CD4-positive, alpha-beta T cell treated with Interleukin-10 for 1 hour (primary cell): ENCODE measurements at regions not wholly inside any gene's neighbourhood (a gene's known extent, or its start where the extent isn't known, plus 50 kb on each side); places are given as distances from the start of the nearest gene placed in this dataset.

Source experiments
- DNase-seq: peaks from one replicate; pipeline ENCODE4 v3.0.0-alpha.2; 2020

DNA sequence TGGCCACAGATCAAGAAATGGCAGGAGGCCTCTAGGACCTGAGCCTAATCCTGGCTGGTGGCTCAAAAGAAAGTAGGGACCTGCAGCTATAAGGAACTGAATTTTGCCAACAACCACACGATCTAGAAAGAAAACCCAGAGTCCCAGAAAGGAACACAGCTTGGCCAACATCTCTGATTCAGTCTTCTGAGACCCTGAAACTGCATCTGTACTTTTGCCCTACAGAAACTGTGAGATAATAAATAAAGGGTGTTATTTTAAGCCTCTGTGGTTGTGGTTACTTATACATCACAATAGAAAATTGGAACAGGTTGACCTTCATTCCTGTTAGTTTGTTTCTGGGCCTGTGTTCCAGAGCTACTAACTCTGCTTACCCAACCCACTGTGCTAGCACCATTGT is 356.8 kb upstream of the ST6GAL2 start:
- no peak for DNase-seq

DNA sequence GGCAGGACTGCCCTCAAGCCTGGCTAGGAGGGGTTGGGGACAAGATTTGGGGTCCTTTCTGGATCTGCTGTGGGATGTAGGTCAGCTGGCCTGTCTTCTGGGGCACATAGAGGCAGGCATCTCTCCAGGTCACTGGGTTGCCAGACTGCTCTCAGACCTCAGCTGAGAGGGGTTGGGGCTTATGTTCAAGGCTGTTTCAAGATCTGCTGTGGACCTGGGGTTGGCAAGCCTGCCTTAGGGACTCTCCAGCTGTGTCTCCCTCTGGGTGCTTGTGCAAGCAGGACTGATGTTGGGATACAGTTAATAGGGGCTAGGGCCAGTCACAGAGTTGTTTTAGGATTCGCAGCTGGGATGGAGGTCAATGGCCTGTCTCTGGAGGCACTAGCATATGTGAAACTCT is 363.0 kb upstream of the ST6GAL2 start:
- DNase-seq, result no peak

GRCh38 chr2:107255744-107256143 is 369.8 kb upstream of the ST6GAL2 start:
- no peak for DNase-seq

GRCh38 chr2:107258531-107259407 is 372.8 kb upstream of the ST6GAL2 start:
- DNase-seq, result no peak

- DNase-seq, result no peak
These were observed 373.6 kb upstream of the ST6GAL2 start for GRCh38 chr2:107259408-107260195.

DNA sequence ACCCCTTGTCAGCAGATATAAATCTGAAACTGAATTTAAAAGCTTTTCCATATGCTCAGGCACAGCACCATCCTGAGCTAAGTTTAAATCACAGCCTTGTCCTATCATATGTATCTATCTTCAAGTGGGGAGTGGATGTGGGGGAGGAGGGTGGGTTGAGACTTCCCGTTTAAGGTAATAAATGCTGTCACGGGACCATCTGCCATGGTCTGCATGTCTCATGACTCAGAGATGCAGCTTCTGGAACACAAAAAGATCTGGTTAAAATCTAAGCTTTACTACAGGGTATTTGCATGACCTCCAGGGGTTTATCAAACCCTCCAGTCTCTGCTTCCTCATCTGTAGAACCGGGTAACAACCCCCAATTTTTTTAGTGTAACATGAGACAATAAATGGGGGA is 377.7 kb upstream of the ST6GAL2 start:
- no peak for DNase-seq

GRCh38 chr2:107264184-107264583 is 378.2 kb upstream of the ST6GAL2 start:
- no peak for DNase-seq

DNA sequence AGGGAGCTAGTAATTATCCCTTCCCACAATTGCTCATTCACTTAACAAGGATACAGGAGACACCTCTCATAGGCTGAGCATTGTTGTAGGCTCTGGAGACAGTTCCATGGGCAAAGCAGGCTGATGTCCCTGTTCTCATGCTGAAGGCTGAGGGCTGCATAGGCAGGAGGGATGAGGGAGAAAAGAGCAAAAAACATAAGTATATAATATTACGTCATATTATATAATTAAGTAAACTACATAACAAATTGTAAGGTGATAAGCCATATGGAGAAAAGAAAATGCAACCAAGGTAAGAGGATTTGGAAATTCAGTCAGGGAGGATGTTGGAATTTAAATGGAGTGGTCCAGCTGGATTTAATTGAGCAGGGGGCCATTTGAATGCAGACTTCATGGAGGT is 380.6 kb upstream of the ST6GAL2 start:
- no peak for DNase-seq

- no peak for DNase-seq
These were observed 381.1 kb upstream of the ST6GAL2 start for GRCh38 chr2:107267086-107267485.

GRCh38 chr2:107276034-107276433 is 390.1 kb upstream of the ST6GAL2 start:
- no peak for DNase-seq

DNA sequence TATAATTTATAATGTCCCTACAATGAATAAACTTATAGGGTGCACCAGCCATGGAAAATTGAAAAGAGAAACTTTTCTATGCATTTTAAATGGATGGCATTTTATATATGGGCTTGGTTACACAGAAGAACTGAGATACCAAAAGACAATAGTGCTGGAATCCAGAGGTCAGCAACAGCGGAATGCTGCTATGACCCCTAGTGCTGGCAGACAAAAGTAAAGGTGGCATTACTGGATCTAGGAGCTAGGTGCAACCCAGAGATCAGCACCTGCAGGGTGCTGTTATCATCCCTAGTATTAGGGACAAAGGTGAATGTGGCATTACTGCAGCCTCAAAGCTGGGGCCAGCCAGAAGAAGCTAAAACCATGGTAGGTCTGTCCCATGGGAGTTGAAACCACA is 392.7 kb upstream of the ST6GAL2 start:
- DNase-seq, result no peak

- DNase-seq, result no peak
These were observed 395.7 kb upstream of the ST6GAL2 start for GRCh38 chr2:107281637-107282036.

- DNase-seq, result no peak
These were observed 396.2 kb upstream of the ST6GAL2 start for GRCh38 chr2:107282135-107282534.

DNA sequence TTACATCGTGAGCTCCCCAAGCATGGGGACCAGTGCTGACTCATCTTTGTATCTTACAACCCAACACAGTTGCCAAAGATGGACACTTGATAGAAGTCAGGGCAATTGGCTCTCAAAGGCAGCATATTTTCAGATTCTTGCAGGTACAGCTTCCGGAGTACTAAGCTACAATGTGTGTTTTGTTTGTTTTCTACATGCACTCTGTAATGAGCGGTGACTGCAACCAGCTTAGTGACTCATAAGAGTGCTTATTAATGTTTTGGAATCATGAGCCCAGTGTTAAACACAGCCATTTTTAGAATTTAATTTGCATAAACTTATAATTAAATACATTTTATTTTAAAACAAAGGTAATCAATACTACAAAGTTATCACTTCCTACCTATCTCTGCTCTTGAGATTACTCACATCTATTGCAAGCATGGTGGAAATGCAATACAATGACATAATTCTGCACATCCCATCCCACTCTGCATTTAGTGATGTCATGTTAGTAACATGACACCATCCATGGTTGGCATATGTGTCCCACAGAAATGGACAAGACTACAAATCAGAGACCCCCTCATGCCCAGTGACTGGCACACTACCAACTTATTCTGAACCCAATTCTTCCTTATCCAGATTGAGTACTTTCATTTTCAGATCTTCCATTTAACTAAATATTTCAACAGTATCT is 399.8 kb upstream of the ST6GAL2 start:
- DNase-seq, result no peak

GRCh38 chr2:107290041-107290440 is 404.1 kb upstream of the ST6GAL2 start:
- no peak for DNase-seq

DNA sequence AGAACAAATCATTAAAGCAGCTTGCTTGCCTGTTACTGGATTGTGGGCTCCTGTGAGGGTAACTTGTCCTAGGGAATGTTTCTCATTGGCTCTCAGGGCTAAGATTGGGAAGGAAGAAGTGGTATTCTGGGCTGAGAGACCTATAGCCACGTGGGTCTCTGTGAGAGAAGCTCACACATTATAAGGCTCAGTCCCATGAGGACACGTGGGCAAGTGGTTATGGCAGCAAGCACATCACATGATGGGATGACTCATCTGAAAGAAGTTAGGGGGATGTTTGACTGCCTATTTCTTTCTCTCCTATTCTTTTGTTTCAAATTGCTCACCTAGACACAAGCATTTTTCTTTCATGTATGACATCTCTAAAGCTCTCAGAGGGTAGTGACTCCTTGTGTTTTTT is 418.0 kb upstream of the ST6GAL2 start:
- DNase-seq, result no peak

GRCh38 chr2:107305966-107306365 is 420.0 kb upstream of the ST6GAL2 start:
- no peak for DNase-seq

GRCh38 chr2:107306881-107307280 is 420.9 kb upstream of the ST6GAL2 start:
- DNase-seq, result no peak

DNA sequence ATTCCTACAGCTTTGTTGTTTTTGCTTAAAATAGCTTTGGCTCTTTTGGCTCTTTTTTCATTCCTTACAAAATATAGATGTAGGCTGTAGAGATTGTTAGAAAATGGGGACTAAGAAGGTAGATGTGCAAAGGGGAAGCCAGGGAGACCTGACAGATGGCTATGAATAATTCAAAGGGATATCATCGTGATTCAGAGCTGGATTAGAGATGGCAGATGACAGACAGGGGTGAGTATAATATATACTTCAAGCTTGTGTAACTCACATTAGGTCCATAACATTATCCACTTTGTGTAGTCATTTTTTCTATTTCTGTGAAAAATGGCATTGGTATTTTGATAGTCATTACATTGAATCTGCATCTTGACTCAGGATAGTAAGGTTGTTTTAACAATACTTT is 422.9 kb upstream of the ST6GAL2 start:
- no peak for DNase-seq

- no peak for DNase-seq
These were observed 426.3 kb upstream of the ST6GAL2 start for GRCh38 chr2:107312240-107312639.

GRCh38 chr2:107313316-107313715 is 427.3 kb upstream of the ST6GAL2 start:
- DNase-seq, result no peak

DNA sequence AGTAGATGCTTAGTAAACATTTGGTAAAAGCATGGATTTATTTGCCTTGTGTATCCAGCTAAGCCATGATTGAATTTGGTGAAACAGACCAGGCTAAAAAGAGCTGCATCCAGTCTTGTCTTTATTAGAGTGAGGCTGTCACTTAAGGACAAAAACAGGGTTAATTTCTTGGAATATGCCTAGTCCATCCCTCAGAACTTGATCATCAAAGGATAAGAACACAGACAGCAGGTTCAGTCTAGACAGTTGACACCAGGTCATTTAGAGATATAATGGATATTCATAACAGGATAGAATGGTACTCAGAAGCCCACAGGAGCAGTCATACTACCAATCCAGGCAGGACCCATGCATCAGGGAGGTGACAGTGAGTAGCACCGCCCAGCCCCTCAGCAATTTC is 434.9 kb upstream of the ST6GAL2 start:
- no peak for DNase-seq

- no peak for DNase-seq
These were observed 436.4 kb upstream of the ST6GAL2 start for GRCh38 chr2:107322416-107322815.
